ENCODE measurements at regions not wholly inside any gene's neighbourhood (a gene's known extent, or its start where the extent isn't known, plus 50 kb on each side); places are given as distances from the start of the nearest gene placed in this dataset.

GRCh38 chr2:20524412-20525040 is 77.7 kb downstream of the RHOB start:
- FAIRE-seq: no peak
- TF ChIP-seq POLR2A (IDR thresholded peaks at IDR 0.05; ENCODE audit: low read depth, low read length) (no peak), TAF1 (IDR thresholded peaks at IDR 0.05; ENCODE audit: borderline replicate concordance, low read depth, low read length) (no peak), POLR2AphosphoS5 (IDR thresholded peaks at IDR 0.05; ENCODE audit: low read depth, low read length) (no peak)
- DNase-seq (ENCODE audit: insufficient read length): no peak

- FAIRE-seq: peak; percentile 94
- no peak for DNase-seq (ENCODE audit: insufficient read length)
- TF ChIP-seq POLR2AphosphoS5 (IDR thresholded peaks at IDR 0.05; ENCODE audit: low read depth, low read length): peak; percentile 74
- TF ChIP-seq POLR2A (IDR thresholded peaks at IDR 0.05; ENCODE audit: low read depth, low read length): peak; percentile 74; the same call in 1 of the 2 replicates
- TF ChIP-seq TAF1 (IDR thresholded peaks at IDR 0.05; ENCODE audit: borderline replicate concordance, low read depth, low read length): no peak
These were observed 78.5 kb downstream of the RHOB start for GRCh38 chr2:20525041-20526035.

DNA sequence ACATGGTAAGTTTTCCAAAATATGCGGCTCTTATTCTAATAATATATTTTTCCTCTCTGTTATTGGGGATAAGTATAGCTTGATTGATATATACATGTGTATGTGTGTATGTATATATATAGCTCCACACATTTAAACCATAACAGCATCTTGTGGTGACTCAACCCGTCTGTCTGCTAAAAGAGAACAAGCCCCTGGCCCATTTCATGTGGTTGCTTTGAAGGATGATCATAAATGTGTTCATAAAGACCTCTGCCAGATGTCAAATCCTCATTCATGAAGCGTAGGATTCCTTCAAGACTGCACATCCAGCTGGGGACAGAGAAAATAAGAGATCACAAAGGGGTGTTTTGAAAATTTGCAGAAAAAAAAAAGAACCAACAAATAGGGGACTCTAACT is 79.3 kb downstream of the RHOB start:
- DNase-seq (ENCODE audit: insufficient read length) (no peak), FAIRE-seq (no peak)
- TF ChIP-seq POLR2A (IDR thresholded peaks at IDR 0.05; ENCODE audit: low read depth, low read length): no peak
- TF ChIP-seq POLR2AphosphoS5 (IDR thresholded peaks at IDR 0.05; ENCODE audit: low read depth, low read length): no peak
- TF ChIP-seq TAF1 (IDR thresholded peaks at IDR 0.05; ENCODE audit: borderline replicate concordance, low read depth, low read length): no peak

DNA sequence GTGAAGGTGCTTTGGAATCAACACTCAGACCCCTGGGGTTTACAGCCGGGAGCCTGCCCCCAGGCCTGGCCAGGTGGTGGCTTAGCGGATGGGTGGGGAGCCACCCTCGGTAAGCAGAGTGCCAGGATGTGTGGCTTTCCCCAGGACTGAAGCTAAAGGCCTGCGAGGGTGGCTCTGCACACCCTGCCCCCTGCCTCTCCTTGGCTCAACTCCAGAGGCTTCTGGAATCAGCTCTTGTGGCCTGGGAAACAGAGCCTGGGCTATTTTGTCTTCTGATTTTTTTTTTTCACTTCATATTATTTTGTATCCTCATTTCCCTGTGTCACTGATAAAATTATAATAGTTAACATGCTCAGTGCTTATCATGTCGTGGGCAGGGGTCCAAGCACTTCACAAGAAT is 79.8 kb downstream of the RHOB start:
- no peak for FAIRE-seq
- no peak for DNase-seq (ENCODE audit: insufficient read length)
- TF ChIP-seq POLR2AphosphoS5 (IDR thresholded peaks at IDR 0.05; ENCODE audit: low read depth, low read length) (no peak), TAF1 (IDR thresholded peaks at IDR 0.05; ENCODE audit: borderline replicate concordance, low read depth, low read length) (no peak), POLR2A (IDR thresholded peaks at IDR 0.05; ENCODE audit: low read depth, low read length) (no peak)

DNA sequence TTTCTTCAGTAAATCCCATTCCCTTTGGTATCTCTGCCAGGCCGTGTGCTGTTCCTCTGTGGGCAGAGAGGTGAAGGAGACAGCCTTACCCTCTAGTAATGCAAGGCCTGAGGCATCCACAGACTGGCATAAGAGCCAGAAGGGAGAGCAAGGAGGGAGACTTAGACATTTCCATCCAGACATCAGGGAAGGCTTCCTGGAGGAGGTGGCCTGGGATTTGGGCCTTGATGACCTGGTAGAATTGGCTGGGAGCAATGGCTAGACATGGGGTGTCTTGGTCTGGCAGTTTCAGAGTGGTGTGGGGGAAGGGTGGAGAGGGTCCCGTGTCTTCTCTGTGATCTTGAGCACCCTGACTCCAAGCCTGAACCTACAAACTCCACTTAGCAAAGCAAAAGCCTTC is 81.8 kb downstream of the RHOB start:
- TF ChIP-seq POLR2AphosphoS5 (IDR thresholded peaks at IDR 0.05; ENCODE audit: low read depth, low read length): no peak
- no peak for TF ChIP-seq TAF1 (IDR thresholded peaks at IDR 0.05; ENCODE audit: borderline replicate concordance, low read depth, low read length)
- no peak for TF ChIP-seq POLR2A (IDR thresholded peaks at IDR 0.05; ENCODE audit: low read depth, low read length)
- FAIRE-seq (no peak), DNase-seq (ENCODE audit: insufficient read length) (no peak)

DNA sequence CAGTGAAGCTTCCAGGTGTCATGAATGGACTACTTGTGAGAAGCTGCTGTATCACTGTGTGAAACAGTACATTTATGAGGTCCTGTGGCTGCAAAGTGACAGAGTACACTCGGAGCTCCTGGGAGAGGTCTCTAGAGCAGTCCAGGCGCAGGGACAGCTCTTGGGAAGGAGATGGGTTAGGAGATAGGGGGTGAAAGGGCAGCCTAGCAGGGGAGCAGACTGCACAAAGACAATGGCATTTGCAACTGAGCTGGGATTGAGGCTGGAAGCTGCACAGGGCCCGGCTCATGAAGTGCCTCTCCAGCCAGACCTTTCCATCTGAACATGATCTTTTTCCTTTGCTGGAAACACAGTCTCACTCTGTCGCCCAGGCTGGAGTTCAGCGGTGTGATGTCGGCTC is 83.6 kb downstream of the RHOB start:
- FAIRE-seq (no peak), DNase-seq (ENCODE audit: insufficient read length) (no peak)
- no peak for TF ChIP-seq TAF1 (IDR thresholded peaks at IDR 0.05; ENCODE audit: borderline replicate concordance, low read depth, low read length)
- TF ChIP-seq POLR2AphosphoS5 (IDR thresholded peaks at IDR 0.05; ENCODE audit: low read depth, low read length): no peak
- TF ChIP-seq POLR2A (IDR thresholded peaks at IDR 0.05; ENCODE audit: low read depth, low read length): no peak

DNA sequence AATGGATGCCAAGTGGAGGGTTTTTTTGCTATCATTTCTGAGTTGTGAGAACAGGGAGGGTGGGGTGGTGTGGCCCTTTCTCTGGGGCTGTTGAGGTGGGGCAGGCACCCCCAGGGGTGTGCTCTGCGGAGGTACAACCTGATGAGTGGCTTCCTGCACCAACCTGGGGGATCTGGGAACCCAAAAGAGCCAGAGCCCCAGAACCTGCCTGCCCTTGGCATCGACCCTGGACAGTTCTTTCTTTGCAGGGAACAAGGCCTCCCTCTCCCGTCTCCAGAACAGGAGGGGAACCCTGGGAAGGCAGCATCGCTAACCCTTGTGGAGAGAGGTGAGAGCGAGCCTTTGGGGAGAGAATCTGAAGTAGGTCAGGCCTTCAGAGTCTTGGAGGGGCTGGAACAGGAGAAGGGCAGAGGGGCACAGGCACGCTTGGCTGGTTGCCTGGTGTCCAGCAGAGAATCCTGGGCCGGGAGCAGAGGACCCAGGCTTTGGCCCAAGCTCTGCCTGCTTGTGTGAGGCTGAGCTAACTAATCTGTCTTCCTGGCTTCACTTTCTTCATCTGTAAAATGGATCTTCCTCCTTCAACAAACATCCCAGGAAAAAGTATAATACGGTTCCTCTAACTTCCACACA is 84.9 kb downstream of the RHOB start:
- TF ChIP-seq POLR2A (IDR thresholded peaks at IDR 0.05; ENCODE audit: low read depth, low read length): no peak
- no peak for TF ChIP-seq TAF1 (IDR thresholded peaks at IDR 0.05; ENCODE audit: borderline replicate concordance, low read depth, low read length)
- no peak for TF ChIP-seq POLR2AphosphoS5 (IDR thresholded peaks at IDR 0.05; ENCODE audit: low read depth, low read length)
- FAIRE-seq (no peak), DNase-seq (ENCODE audit: insufficient read length) (no peak)

- FAIRE-seq (no peak), DNase-seq (ENCODE audit: insufficient read length) (no peak)
- TF ChIP-seq POLR2A (IDR thresholded peaks at IDR 0.05; ENCODE audit: low read depth, low read length) (no peak), TAF1 (IDR thresholded peaks at IDR 0.05; ENCODE audit: borderline replicate concordance, low read depth, low read length) (no peak)
These were observed 86.0 kb downstream of the RHOB start for GRCh38 chr2:20532634-20533437.

GRCh38 chr2:20533993-20534622 is 87.2 kb downstream of the RHOB start:
- FAIRE-seq (no peak), DNase-seq (ENCODE audit: insufficient read length) (no peak)
- TF ChIP-seq POLR2A (IDR thresholded peaks at IDR 0.05; ENCODE audit: low read depth, low read length) (no peak), POLR2AphosphoS5 (IDR thresholded peaks at IDR 0.05; ENCODE audit: low read depth, low read length) (no peak), TAF1 (IDR thresholded peaks at IDR 0.05; ENCODE audit: borderline replicate concordance, low read depth, low read length) (no peak)

- no peak for TF ChIP-seq POLR2AphosphoS5 (IDR thresholded peaks at IDR 0.05; ENCODE audit: low read depth, low read length)
- TF ChIP-seq TAF1 (IDR thresholded peaks at IDR 0.05; ENCODE audit: borderline replicate concordance, low read depth, low read length): no peak
- no peak for TF ChIP-seq POLR2A (IDR thresholded peaks at IDR 0.05; ENCODE audit: low read depth, low read length)
- DNase-seq (ENCODE audit: insufficient read length) (no peak), FAIRE-seq (no peak)
These were observed 88.3 kb downstream of the RHOB start for GRCh38 chr2:20534913-20535801.

Data from GM12892 (cell line).